Endothelial cell of umbilical vein (primary cell): ENCODE measurements at regions not wholly inside any gene's neighbourhood (a gene's known extent, or its start where the extent isn't known, plus 50 kb on each side); places are given as distances from the start of the nearest gene placed in this dataset.

ENCODE experiments used
- BruUV-seq: library from RNA; stranded (reverse); fragments of 400-500 nt; replicated peaks from 2 replicates; lab custom pipeline; 2021; lab: Mats Ljungman, UMichigan
- CTCF ChIA-PET: fragments of 300-600, 350-600 bp; sonication (Branson Sonifier 250); formaldehyde crosslinking; loops from one replicate; lab custom pipeline; 2021; ENCODE audit warnings: antibody characterized with exemption, inconsistent platforms; lab: Charles Lee
- POLR2A ChIA-PET: fragments of 300-600, 350-600 bp; sonication (Branson Sonifier 250); formaldehyde crosslinking; loops from one replicate; lab custom pipeline; 2021; ENCODE audit warnings: antibody characterized with exemption, inconsistent platforms; lab: Charles Lee
- DNase-seq: peaks from one replicate; pipeline ENCODE4 v3.0.0-alpha.2; 2011; ENCODE audit warnings: low read depth, low spot score
- FAIRE-seq: peaks from 2 replicates; lab custom pipeline; 2011; peaks lifted over from hg19 to GRCh38; lab: Jason Lieb, UNC
- H2AFZ ChIP-seq: 2 replicates; pipeline ENCODE4 v1.6.0; 2012; ENCODE audit warnings: low read depth, low read length, control low read depth, inconsistent platforms
- H3K27ac ChIP-seq: 2 replicates; pipeline ENCODE4 v1.5.1; 2011; ENCODE audit warnings: low read depth, mild to moderate bottlenecking, control low read depth, low read length, moderate library complexity; ENCODE audit not compliant: insufficient read depth
- H3K27me3 ChIP-seq, 2 experiments: 2 replicates each; pipeline versions ENCODE4 v1.6.0 to v1.6.1; 2011; ENCODE audit warnings: low read length in 2 of 2, mixed read lengths in 1 of 2; ENCODE audit not compliant: control insufficient read depth in 2 of 2, insufficient read depth in 2 of 2
- H3K36me3 ChIP-seq, 2 experiments: 2 replicates in 1 of 2; 3 replicates in 1 of 2; pipeline ENCODE4 v1.5.1; 2011; ENCODE audit warnings: low read length in 2 of 2, mild to moderate bottlenecking in 1 of 2, moderate library complexity in 1 of 2; ENCODE audit not compliant: control insufficient read depth in 2 of 2, insufficient read depth in 2 of 2; ENCODE audit errors: extremely low read depth in 1 of 2
- H3K4me1 ChIP-seq: 3 replicates; pipeline ENCODE4 v1.5.1; 2011; ENCODE audit warnings: mild to moderate bottlenecking, low read length; ENCODE audit not compliant: control insufficient read depth, insufficient read depth; ENCODE audit errors: extremely low read depth
- H3K4me2 ChIP-seq: 2 replicates; pipeline ENCODE4 v1.6.1; 2011; ENCODE audit warnings: low read length, control low read depth, mixed read lengths; ENCODE audit not compliant: insufficient read depth
- H3K4me3 ChIP-seq, 3 experiments: fragments of 200-600 bp in 1 of 3; sonication (generic), shearing (Covaris generic) in 1 of 3; replicated peaks in 1 of 3; 2 replicates each; pipeline ENCODE4 v1.5.1; 2011 to 2016; ENCODE audit warnings: control low read depth in 3 of 3, low read length in 3 of 3, mild to moderate bottlenecking in 2 of 3, inconsistent platforms in 1 of 3, low read depth in 1 of 3, moderate library complexity in 1 of 3; ENCODE audit not compliant: insufficient read depth in 1 of 3
- H3K79me2 ChIP-seq: 2 replicates; pipeline ENCODE4 v1.6.0; 2012; ENCODE audit warnings: low read length, inconsistent platforms; ENCODE audit not compliant: control insufficient read depth, insufficient read depth
- H3K9ac ChIP-seq: replicated peaks from 2 replicates; pipeline ENCODE3; 2011; ENCODE audit warnings: low read length, control low read depth; ENCODE audit not compliant: insufficient read depth; ENCODE audit errors: extremely low read depth
- H3K9me1 ChIP-seq: replicated peaks from 3 replicates; pipeline ENCODE4 v1.6.0; 2011; ENCODE audit warnings: mild to moderate bottlenecking, low read length; ENCODE audit not compliant: control insufficient read depth, insufficient read depth; ENCODE audit errors: extremely low read depth
- H3K9me3 ChIP-seq: replicated peaks from 2 replicates; pipeline ENCODE4 v1.5.1; 2012; ENCODE audit warnings: low read length, inconsistent platforms; ENCODE audit not compliant: control insufficient read depth, insufficient read depth
- H4K20me1 ChIP-seq: replicated peaks from 2 replicates; pipeline ENCODE3; 2011; ENCODE audit warnings: mild to moderate bottlenecking, low read length; ENCODE audit not compliant: control insufficient read depth, insufficient read depth; ENCODE audit errors: extremely low read depth
- CTCF ChIP-seq, 2 donors: IDR thresholded peaks; 1 replicate in 1 of 2; 2 replicates in 1 of 2; pipeline ENCODE4 v1.5.1; 2011; ENCODE audit warnings: low read length in 2 of 2, mild to moderate bottlenecking in 2 of 2, moderate library complexity in 2 of 2, control low read depth in 1 of 2, inconsistent platforms in 1 of 2, low read depth in 1 of 2; ENCODE audit not compliant: insufficient read depth in 1 of 2; ENCODE audit errors: extremely low read depth in 1 of 2
- EZH2 ChIP-seq: IDR thresholded peaks from 2 replicates; pipeline ENCODE4 v1.6.1; 2012; ENCODE audit warnings: borderline replicate concordance, low read depth, mild to moderate bottlenecking, moderate library complexity, low read length, inconsistent platforms; ENCODE audit not compliant: severe bottlenecking
- FOS ChIP-seq: IDR thresholded peaks from 2 replicates; pipeline ENCODE4 v1.6.1; 2011; ENCODE audit warnings: mild to moderate bottlenecking, low read length, moderate library complexity, borderline replicate concordance; ENCODE audit not compliant: insufficient read depth
- GATA2 ChIP-seq: IDR thresholded peaks from 2 replicates; pipeline ENCODE4 v1.7.0; 2011; ENCODE audit warnings: low read depth, mild to moderate bottlenecking, moderate library complexity, mixed read lengths, low read length; ENCODE audit not compliant: insufficient read length, insufficient read depth
- JUN ChIP-seq: IDR thresholded peaks from 2 replicates; pipeline ENCODE4 v1.6.1; 2011; ENCODE audit warnings: borderline replicate concordance, low read depth; ENCODE audit not compliant: insufficient read length, insufficient read depth
- MAX ChIP-seq: IDR thresholded peaks from 2 replicates; pipeline ENCODE4 v1.6.1; 2011; ENCODE audit not compliant: insufficient read depth, insufficient read length
- MYC ChIP-seq: IDR thresholded peaks from one replicate; pipeline ENCODE4 v1.6.1; 2011; ENCODE audit warnings: mild to moderate bottlenecking, low read depth, low read length
- POLR2A ChIP-seq: IDR thresholded peaks from 2 replicates; pipeline ENCODE4 v1.6.1; 2012; ENCODE audit warnings: low read depth, mild to moderate bottlenecking, control low read depth, low read length
- POLR2AphosphoS5 ChIP-seq: IDR thresholded peaks from 2 replicates; pipeline ENCODE4 v1.6.1; 2012; ENCODE audit warnings: low read depth, mild to moderate bottlenecking, control low read depth, low read length, moderate library complexity; ENCODE audit not compliant: insufficient read depth
- dilution Hi-C: fragments of 300-500 bp; cut with MboI; formaldehyde crosslinking; loops from one replicate; pipeline ENCODE4 v1.15.0; 2019; ENCODE audit warnings: low sequenced_read_pairs; ENCODE audit not compliant: extremely low pct_ligation_motif_present
- intact Hi-C: fragments of 100-400 bp; cut with micrococcal nuclease; formaldehyde crosslinking; loops from one replicate; pipeline ENCODE4 v1.10.0; 2022

- no peaks in the 10 kb centered on the region for H3K36me3 ChIP-seq
- FAIRE-seq (no peak), DNase-seq (no peak)
- H3K79me2 ChIP-seq = no peaks in the 10 kb centered on the region
- H3K9me3 ChIP-seq = no peaks in the 10 kb centered on the region
- intact Hi-C loops (no loop called here), dilution Hi-C loops (no loop called here)
- CTCF ChIA-PET = no interaction called here
- no peaks in the 10 kb centered on the region for H3K27me3 ChIP-seq
- no TSS peak for BruUV-seq
- H2AFZ ChIP-seq = no peak overlapping the region
- no peaks in the 10 kb centered on the region for H3K4me1 ChIP-seq
- no peak overlapping the region for H3K4me3 ChIP-seq
- H3K4me2 ChIP-seq = no peak overlapping the region
- TF ChIP-seq POLR2AphosphoS5 (no peak), GATA2 (no peak), MYC (no peak), POLR2A (no peak), EZH2 (no peak), FOS (no peak), MAX (no peak), CTCF (IDR thresholded peaks at IDR 0.05; ENCODE audit: extremely low read depth in 1 of 2, insufficient read depth in 1 of 2, low read depth in 1 of 2, low read length in 2 of 2) (no peak), JUN (no peak)
- no peaks in the 10 kb centered on the region for H3K9me1 ChIP-seq
- H4K20me1 ChIP-seq = no peaks in the 10 kb centered on the region
- POLR2A ChIA-PET = no interaction called here
- no peak overlapping the region for H3K9ac ChIP-seq
- H3K27ac ChIP-seq = no peak overlapping the region
These were observed 98.0 kb downstream of the SLC5A7 start for GRCh38 chr2:108084311-108084710.
